ENCODE measurements at regions not wholly inside any gene's neighbourhood (a gene's known extent, or its start where the extent isn't known, plus 50 kb on each side); places are given as distances from the start of the nearest gene placed in this dataset.
A peak's percentile ranks its signal among the peaks of the same experiment; 100 is the strongest.

DNA sequence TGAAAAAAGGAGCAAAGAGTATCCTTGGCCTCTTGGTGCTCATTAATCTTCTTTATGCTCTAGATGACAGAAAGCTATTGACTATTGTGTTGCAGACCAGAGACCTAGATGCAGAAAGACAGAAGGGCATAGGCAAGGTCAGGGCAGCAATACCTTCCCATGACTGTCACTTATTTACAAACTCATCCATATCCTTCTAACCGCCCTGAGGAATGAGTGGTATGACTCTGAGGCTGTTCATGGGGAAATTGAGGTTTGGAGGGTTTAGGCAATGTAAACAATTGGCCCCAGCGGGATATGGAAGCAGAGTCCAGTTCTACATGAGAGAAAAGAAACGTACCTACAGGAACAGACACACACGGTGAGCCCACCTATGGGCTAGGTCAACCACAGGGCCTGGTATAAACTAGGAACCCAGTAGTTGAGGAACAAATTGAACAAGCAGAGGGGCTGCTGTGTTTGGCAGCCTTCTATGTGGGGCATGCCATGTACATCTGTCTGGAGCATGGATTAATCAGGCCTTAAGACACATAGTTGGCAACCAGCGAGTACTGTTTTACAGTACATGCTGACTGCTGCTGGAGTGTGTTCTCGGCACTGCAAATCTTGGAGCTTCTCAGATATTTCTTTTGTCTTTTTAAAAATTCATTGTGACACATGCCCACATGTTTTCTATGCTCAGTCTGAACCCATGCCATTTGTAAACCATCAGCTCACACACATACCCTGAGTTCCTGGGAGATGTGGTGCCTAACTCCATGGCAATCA lies 159.7 kb upstream of the NTF3 start:
- Mint-ChIP-seq H3K36me3 (no peaks in the 10 kb centered on the region), H3K9me3 (no peaks in the 10 kb centered on the region), H3K27me3 (ENCODE audit: insufficient read depth, low read depth) (peaks cover 2% of the 10 kb centered on the region), H3K4me1 (peaks cover 17% of the 10 kb centered on the region), H3K4me3 (no peak overlapping the region), H3K27ac (peak overlapping the region; percentile 13)
- Histone ChIP-seq H2AFZ (replicated peaks) (no peak overlapping the region), H3K36me3 (no peaks in the 10 kb centered on the region), H3K9ac (no peak overlapping the region), H3K79me2 (ENCODE audit: low read depth) (no peaks in the 10 kb centered on the region), H3K4me1 (peaks cover 26% of the 10 kb centered on the region), H3K9me3 (ENCODE audit: low read depth) (no peaks in the 10 kb centered on the region), H3K4me2 (no peak overlapping the region), H3K27ac (no peak overlapping the region), H3F3A (ENCODE audit: low read depth) (peaks cover 9% of the 10 kb centered on the region), H3K4me3 (no peak overlapping the region), H3K27me3 (no peaks in the 10 kb centered on the region), H4K20me1 (ENCODE audit: low read depth) (no peaks in the 10 kb centered on the region)
- TF ChIP-seq EZH2phosphoT487 (IDR thresholded peaks at IDR 0.05), result no peak
- no peak for TF ChIP-seq EZH2 (IDR thresholded peaks at IDR 0.05)
- TF ChIP-seq, protein P1, sequence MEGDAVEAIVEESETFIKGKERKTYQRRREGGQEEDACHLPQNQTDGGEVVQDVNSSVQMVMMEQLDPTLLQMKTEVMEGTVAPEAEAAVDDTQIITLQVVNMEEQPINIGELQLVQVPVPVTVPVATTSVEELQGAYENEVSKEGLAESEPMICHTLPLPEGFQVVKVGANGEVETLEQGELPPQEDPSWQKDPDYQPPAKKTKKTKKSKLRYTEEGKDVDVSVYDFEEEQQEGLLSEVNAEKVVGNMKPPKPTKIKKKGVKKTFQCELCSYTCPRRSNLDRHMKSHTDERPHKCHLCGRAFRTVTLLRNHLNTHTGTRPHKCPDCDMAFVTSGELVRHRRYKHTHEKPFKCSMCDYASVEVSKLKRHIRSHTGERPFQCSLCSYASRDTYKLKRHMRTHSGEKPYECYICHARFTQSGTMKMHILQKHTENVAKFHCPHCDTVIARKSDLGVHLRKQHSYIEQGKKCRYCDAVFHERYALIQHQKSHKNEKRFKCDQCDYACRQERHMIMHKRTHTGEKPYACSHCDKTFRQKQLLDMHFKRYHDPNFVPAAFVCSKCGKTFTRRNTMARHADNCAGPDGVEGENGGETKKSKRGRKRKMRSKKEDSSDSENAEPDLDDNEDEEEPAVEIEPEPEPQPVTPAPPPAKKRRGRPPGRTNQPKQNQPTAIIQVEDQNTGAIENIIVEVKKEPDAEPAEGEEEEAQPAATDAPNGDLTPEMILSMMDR (IDR thresholded peaks at IDR 0.05), result no peak
- DNase-seq (ENCODE audit: low spot score), result no peak

DNA sequence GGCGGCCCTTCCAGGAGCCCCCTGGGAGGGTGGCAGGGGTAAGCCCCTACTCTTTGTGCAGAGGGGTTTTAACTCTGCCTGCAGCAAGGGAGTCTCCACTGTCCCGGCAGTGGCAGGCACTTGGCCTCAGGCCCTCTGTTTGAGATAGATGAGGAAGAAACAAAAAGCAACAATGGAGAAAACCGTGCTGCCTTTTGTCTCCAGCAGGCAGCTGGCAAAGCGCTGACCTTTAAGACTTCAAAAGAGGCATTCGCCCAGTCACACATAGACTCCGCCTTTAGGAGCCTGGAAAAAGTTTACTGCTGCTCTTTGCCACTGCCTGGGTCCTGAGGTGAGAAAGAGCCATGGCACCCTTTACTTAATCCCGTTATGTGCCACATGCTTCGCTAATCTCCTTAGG lies 158.2 kb upstream of the NTF3 start:
- H3K27ac Mint-ChIP-seq, result no peak overlapping the region
- H3K27me3 Mint-ChIP-seq (ENCODE audit: insufficient read depth, low read depth), result peaks cover 2% of the 10 kb centered on the region

DNA sequence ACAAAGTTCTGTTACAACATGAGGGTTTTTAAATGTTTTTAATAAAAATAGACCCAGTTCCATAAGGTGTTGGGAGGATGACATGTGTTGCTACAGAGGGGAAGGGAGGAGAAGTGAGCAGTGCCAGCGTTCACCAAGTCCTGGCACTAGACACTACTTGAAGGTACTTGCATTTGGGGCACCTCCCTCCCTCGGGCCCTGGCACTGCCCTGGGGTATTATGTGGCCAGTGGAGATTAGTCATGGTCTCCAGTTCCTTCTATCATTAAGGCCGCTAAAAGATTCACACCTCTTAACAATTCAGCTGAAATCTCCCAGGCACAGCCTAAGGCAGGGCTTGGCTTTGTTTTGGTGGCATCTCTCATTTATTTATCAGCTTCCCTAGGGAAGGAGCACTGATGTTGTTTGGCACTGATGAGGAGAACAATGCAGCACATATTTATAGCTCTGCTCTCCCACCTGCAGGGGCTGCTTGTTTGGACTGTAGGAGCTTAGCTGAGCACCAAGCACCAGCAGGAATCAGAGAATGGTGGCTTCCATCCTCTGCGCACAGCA lies 155.5 kb upstream of the NTF3 start:
- Mint-ChIP-seq H3K27me3 (ENCODE audit: insufficient read depth, low read depth) (peaks cover 2% of the 10 kb centered on the region), H3K36me3 (no peaks in the 10 kb centered on the region), H3K4me1 (peaks cover 17% of the 10 kb centered on the region), H3K9me3 (no peaks in the 10 kb centered on the region), H3K4me3 (no peak overlapping the region), H3K27ac (no peak overlapping the region)
- Histone ChIP-seq H3K4me3 (no peak overlapping the region), H3K4me2 (no peak overlapping the region), H3K9ac (no peak overlapping the region), H3F3A (ENCODE audit: low read depth) (peaks cover 9% of the 10 kb centered on the region), H3K27me3 (no peaks in the 10 kb centered on the region), H3K27ac (no peak overlapping the region), H3K79me2 (ENCODE audit: low read depth) (no peaks in the 10 kb centered on the region), H3K36me3 (no peaks in the 10 kb centered on the region), H2AFZ (replicated peaks) (no peak overlapping the region), H3K4me1 (peaks cover 15% of the 10 kb centered on the region), H4K20me1 (ENCODE audit: low read depth) (no peaks in the 10 kb centered on the region), H3K9me3 (ENCODE audit: low read depth) (no peaks in the 10 kb centered on the region)
- TF ChIP-seq, protein P1 (IDR thresholded peaks at IDR 0.05), result no peak
- TF ChIP-seq EZH2 (IDR thresholded peaks at IDR 0.05), result no peak
- TF ChIP-seq EZH2phosphoT487 (IDR thresholded peaks at IDR 0.05), result no peak
- no peak for DNase-seq (ENCODE audit: low spot score)

More for the DNA sequence above, 158.2 kb upstream of the NTF3 start:
- Mint-ChIP-seq H3K4me1 (peaks cover 17% of the 10 kb centered on the region), H3K9me3 (no peaks in the 10 kb centered on the region), H3K36me3 (no peaks in the 10 kb centered on the region), H3K4me3 (no peak overlapping the region)
- H3K9me3 ChIP-seq (ENCODE audit: low read depth), result no peaks in the 10 kb centered on the region
- no peak overlapping the region for H3K9ac ChIP-seq
- peaks cover 17% of the 10 kb centered on the region for H3K4me1 ChIP-seq
- H3F3A ChIP-seq (ENCODE audit: low read depth), result peaks cover 9% of the 10 kb centered on the region
- H3K27ac ChIP-seq, result no peak overlapping the region
- H3K4me3 ChIP-seq, result no peak overlapping the region
- DNase-seq (ENCODE audit: low spot score), result peak; percentile 56
- no peak for TF ChIP-seq EZH2 (IDR thresholded peaks at IDR 0.05)
- TF ChIP-seq, protein P1 (IDR thresholded peaks at IDR 0.05), result no peak
- TF ChIP-seq EZH2phosphoT487 (IDR thresholded peaks at IDR 0.05), result no peak
- no peaks in the 10 kb centered on the region for H4K20me1 ChIP-seq (ENCODE audit: low read depth)
- no peaks in the 10 kb centered on the region for H3K79me2 ChIP-seq (ENCODE audit: low read depth)
- peak overlapping the region; percentile 40 for H3K4me2 ChIP-seq
- no peaks in the 10 kb centered on the region for H3K27me3 ChIP-seq
- H3K36me3 ChIP-seq, result no peaks in the 10 kb centered on the region
- H2AFZ ChIP-seq (replicated peaks), result no peak overlapping the region
